ENCODE measurements at regions not wholly inside any gene's neighbourhood (a gene's known extent, or its start where the extent isn't known, plus 50 kb on each side); places are given as distances from the start of the nearest gene placed in this dataset.

DNA sequence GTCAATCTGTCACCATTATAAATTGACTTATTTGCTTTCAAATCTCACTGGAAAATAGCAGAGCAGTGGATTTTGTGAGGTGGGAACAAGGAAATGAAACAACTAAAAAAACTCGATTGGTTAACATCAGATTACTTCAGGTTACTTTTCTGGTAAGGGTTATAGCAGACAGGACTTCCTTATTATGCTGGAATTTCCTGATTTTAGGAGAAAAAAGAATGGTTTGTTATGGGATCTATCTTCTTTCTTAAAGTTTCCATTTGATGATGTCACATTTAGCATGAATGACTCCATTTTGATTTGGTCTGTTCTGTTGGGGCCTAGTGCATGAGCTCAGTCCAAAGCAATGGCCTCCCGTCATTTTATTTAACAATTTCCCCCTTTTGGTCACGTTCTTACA, 210.6 kb downstream of the KCNJ2 start:
- TF ChIP-seq CREB1 (IDR thresholded peaks at IDR 0.05; ENCODE audit: low read depth) (no peak), NFIC (IDR thresholded peaks at IDR 0.05) (no peak), EP300 (IDR thresholded peaks at IDR 0.05; ENCODE audit: borderline replicate concordance) (no peak), YY1 (IDR thresholded peaks at IDR 0.05; ENCODE audit: low read depth) (no peak), TEAD4 (IDR thresholded peaks at IDR 0.05) (no peak), RAD21 (IDR thresholded peaks at IDR 0.05; ENCODE audit: low read depth) (no peak), FOXM1 (IDR thresholded peaks at IDR 0.05; ENCODE audit: borderline replicate concordance, low read depth) (no peak), CEBPB (IDR thresholded peaks at IDR 0.05) (no peak), EGR1 (IDR thresholded peaks at IDR 0.05) (no peak), TAF1 (IDR thresholded peaks at IDR 0.05; ENCODE audit: low read depth) (no peak), ZBTB7A (IDR thresholded peaks at IDR 0.05; ENCODE audit: low read depth) (no peak)
- TF ChIP-seq, protein P1, sequence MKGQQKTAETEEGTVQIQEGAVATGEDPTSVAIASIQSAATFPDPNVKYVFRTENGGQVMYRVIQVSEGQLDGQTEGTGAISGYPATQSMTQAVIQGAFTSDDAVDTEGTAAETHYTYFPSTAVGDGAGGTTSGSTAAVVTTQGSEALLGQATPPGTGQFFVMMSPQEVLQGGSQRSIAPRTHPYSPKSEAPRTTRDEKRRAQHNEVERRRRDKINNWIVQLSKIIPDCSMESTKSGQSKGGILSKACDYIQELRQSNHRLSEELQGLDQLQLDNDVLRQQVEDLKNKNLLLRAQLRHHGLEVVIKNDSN (IDR thresholded peaks at IDR 0.05) = no peak
- TF ChIP-seq, protein P2, sequence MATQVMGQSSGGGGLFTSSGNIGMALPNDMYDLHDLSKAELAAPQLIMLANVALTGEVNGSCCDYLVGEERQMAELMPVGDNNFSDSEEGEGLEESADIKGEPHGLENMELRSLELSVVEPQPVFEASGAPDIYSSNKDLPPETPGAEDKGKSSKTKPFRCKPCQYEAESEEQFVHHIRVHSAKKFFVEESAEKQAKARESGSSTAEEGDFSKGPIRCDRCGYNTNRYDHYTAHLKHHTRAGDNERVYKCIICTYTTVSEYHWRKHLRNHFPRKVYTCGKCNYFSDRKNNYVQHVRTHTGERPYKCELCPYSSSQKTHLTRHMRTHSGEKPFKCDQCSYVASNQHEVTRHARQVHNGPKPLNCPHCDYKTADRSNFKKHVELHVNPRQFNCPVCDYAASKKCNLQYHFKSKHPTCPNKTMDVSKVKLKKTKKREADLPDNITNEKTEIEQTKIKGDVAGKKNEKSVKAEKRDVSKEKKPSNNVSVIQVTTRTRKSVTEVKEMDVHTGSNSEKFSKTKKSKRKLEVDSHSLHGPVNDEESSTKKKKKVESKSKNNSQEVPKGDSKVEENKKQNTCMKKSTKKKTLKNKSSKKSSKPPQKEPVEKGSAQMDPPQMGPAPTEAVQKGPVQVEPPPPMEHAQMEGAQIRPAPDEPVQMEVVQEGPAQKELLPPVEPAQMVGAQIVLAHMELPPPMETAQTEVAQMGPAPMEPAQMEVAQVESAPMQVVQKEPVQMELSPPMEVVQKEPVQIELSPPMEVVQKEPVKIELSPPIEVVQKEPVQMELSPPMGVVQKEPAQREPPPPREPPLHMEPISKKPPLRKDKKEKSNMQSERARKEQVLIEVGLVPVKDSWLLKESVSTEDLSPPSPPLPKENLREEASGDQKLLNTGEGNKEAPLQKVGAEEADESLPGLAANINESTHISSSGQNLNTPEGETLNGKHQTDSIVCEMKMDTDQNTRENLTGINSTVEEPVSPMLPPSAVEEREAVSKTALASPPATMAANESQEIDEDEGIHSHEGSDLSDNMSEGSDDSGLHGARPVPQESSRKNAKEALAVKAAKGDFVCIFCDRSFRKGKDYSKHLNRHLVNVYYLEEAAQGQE (IDR thresholded peaks at IDR 0.05; ENCODE audit: low read depth) = no peak
- TF ChIP-seq, protein P3, sequence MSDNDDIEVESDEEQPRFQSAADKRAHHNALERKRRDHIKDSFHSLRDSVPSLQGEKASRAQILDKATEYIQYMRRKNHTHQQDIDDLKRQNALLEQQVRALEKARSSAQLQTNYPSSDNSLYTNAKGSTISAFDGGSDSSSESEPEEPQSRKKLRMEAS (IDR thresholded peaks at IDR 0.05) = no peak

- no peak for TF ChIP-seq ZBTB7A (IDR thresholded peaks at IDR 0.05; ENCODE audit: low read depth)
- no peak for TF ChIP-seq NFIC (IDR thresholded peaks at IDR 0.05)
- TF ChIP-seq, protein P1 (IDR thresholded peaks at IDR 0.05) = no peak
- TF ChIP-seq CREB1 (IDR thresholded peaks at IDR 0.05; ENCODE audit: low read depth) = no peak
- no peak for TF ChIP-seq EP300 (IDR thresholded peaks at IDR 0.05; ENCODE audit: borderline replicate concordance)
- no peak for TF ChIP-seq FOXM1 (IDR thresholded peaks at IDR 0.05; ENCODE audit: borderline replicate concordance, low read depth)
- TF ChIP-seq RAD21 (IDR thresholded peaks at IDR 0.05; ENCODE audit: low read depth) = no peak
- TF ChIP-seq, protein P2 (IDR thresholded peaks at IDR 0.05; ENCODE audit: low read depth) = no peak
- TF ChIP-seq TAF1 (IDR thresholded peaks at IDR 0.05; ENCODE audit: low read depth) = no peak
- TF ChIP-seq, protein P3 (IDR thresholded peaks at IDR 0.05) = no peak
- TF ChIP-seq TCF12 (IDR thresholded peaks at IDR 0.05; ENCODE audit: low read depth) = no peak
- no peak for TF ChIP-seq EGR1 (IDR thresholded peaks at IDR 0.05)
- TF ChIP-seq YY1 (IDR thresholded peaks at IDR 0.05; ENCODE audit: low read depth) = no peak
- no peak for TF ChIP-seq CEBPB (IDR thresholded peaks at IDR 0.05)
- no peak for TF ChIP-seq TEAD4 (IDR thresholded peaks at IDR 0.05)
These were observed 219.0 kb downstream of the KCNJ2 start for GRCh38 chr17:70388326-70388725.

GRCh38 chr17:70390049-70390448, 220.7 kb downstream of the KCNJ2 start:
- no peak for TF ChIP-seq YY1 (IDR thresholded peaks at IDR 0.05; ENCODE audit: low read depth)
- no peak for TF ChIP-seq CEBPB (IDR thresholded peaks at IDR 0.05)
- TF ChIP-seq EP300 (IDR thresholded peaks at IDR 0.05; ENCODE audit: borderline replicate concordance) = no peak
- no peak for TF ChIP-seq EGR1 (IDR thresholded peaks at IDR 0.05)
- TF ChIP-seq CREB1 (IDR thresholded peaks at IDR 0.05; ENCODE audit: low read depth) = no peak
- TF ChIP-seq ZBTB7A (IDR thresholded peaks at IDR 0.05; ENCODE audit: low read depth) = no peak
- TF ChIP-seq RAD21 (IDR thresholded peaks at IDR 0.05; ENCODE audit: low read depth) = no peak

- TF ChIP-seq TAF1 (IDR thresholded peaks at IDR 0.05; ENCODE audit: low read depth) (no peak), TEAD4 (IDR thresholded peaks at IDR 0.05) (no peak), FOXM1 (IDR thresholded peaks at IDR 0.05; ENCODE audit: borderline replicate concordance, low read depth) (no peak), YY1 (IDR thresholded peaks at IDR 0.05; ENCODE audit: low read depth) (no peak), EGR1 (IDR thresholded peaks at IDR 0.05) (no peak), TCF12 (IDR thresholded peaks at IDR 0.05; ENCODE audit: low read depth) (no peak), RAD21 (IDR thresholded peaks at IDR 0.05; ENCODE audit: low read depth) (no peak), CEBPB (IDR thresholded peaks at IDR 0.05) (no peak)
- TF ChIP-seq, protein P3 (IDR thresholded peaks at IDR 0.05) = no peak
These were observed 225.3 kb downstream of the KCNJ2 start for GRCh38 chr17:70394473-70395232.

- no peak for TF ChIP-seq FOXM1 (IDR thresholded peaks at IDR 0.05; ENCODE audit: borderline replicate concordance, low read depth)
- TF ChIP-seq CEBPB (IDR thresholded peaks at IDR 0.05) = no peak
- no peak for TF ChIP-seq RAD21 (IDR thresholded peaks at IDR 0.05; ENCODE audit: low read depth)
- TF ChIP-seq NFIC (IDR thresholded peaks at IDR 0.05) = no peak
These were observed 236.3 kb downstream of the KCNJ2 start for GRCh38 chr17:70405492-70406220.
